GM12875 (cell line): ENCODE measurements at regions not wholly inside any gene's neighbourhood (a gene's known extent, or its start where the extent isn't known, plus 50 kb on each side); places are given as distances from the start of the nearest gene placed in this dataset.

Source experiments
- H3K4me3 ChIP-seq: one replicate; pipeline ENCODE4 v1.5.1; 2011; ENCODE audit warnings: low read depth, low read length, control low read depth
- CTCF ChIP-seq: IDR thresholded peaks from 2 replicates; pipeline ENCODE4 v1.5.1; 2011; ENCODE audit warnings: low read depth, mild to moderate bottlenecking, control low read depth, inconsistent platforms, low read length, moderate library complexity, borderline replicate concordance; ENCODE audit not compliant: insufficient read depth

DNA sequence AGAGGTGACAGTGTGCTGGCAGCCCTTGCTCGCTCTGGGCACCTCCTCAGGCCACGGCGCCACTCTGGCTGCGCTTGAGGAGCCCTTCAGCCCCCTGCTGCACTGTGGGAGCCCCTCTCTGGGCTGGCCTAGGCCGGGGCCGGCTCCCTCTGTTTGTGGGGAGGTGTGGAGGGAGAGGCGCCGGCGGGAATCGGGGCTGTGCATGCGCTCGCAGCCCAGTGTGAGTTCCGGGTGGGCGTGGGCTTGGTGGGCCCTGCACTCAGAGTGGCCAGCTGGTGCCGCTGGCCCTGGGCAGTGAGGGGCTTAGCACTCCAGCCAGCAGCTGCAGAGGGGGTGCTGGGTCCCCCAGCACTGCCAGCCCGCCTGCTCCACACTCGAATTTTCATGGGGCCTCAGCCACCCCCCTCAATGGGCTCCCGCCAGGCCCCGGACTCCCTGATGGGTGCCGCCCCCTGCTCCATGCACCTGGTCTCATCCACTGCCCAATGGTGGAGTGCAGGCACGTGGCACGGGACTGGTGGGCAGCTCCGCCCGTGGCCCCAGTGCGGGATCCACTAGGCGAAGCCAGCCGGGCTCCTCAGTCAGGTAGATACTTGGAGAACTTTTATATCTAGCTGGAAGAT is 96.7 kb upstream of the BET1 start:
- no peak for TF ChIP-seq CTCF
- H3K4me3 ChIP-seq: no peak overlapping the region

DNA sequence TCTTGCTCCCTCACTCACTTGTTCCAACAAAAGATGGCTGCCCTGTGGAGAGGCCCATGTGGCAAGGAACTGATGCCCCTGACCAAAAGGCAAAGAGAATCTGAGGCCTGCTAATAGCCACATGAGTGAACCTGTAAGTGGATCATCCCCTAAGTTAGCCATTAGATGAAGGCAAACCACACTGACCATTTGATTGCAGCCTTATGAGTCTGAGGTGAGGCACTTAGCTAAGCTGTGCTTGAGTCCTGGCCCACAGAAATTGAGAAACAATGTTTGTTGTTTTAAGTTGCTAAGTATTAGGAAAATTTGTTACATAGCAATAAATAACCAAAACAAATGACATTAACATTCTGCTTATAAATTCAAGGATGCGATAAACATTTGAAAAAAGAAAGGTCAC is 100.1 kb upstream of the BET1 start:
- H3K4me3 ChIP-seq: no peak overlapping the region
- TF ChIP-seq CTCF: no peak

DNA sequence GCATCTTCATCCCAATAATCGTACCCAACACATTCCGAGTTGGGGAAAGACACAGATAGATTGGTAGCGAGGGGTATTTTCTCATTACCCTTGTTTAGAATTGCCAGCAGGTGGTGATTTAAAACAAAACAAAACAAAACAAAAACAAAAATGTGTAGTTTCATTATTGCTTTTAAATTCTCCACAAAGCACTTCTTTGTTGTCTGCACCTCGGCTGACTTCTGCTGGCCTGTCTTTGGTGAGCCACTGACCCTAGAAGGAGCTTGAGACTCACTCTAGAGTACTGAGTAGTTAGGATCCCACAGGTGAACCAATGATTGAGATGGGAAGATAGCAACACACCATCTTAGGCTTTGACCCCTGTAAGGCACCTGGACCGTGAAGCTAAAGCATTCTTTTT is 105.4 kb upstream of the BET1 start:
- no peak overlapping the region for H3K4me3 ChIP-seq
- TF ChIP-seq CTCF: no peak

- no peak overlapping the region for H3K4me3 ChIP-seq
- TF ChIP-seq CTCF: no peak
These were observed 106.9 kb upstream of the BET1 start for GRCh38 chr7:94111009-94111408.

DNA sequence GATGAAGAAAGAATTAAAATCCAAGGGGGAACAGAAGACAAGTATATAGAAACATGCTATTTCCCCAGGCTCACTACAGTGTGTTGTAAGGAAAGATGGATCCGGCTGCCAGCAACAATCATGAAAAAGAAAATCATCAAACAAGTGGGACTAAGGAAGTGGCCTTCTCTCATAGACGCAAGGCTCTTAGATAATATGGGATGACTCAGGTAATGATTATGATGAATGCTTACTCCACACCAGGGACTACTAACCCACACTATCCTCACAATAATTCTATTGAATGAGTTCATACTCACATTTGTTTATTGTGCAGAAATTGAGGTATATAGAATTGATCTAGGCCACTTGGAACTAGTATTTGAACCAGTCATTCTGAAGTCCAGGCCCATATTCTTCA is 111.2 kb upstream of the BET1 start:
- no peak for TF ChIP-seq CTCF
- no peak overlapping the region for H3K4me3 ChIP-seq

- TF ChIP-seq CTCF: no peak
- no peak overlapping the region for H3K4me3 ChIP-seq
These were observed 119.0 kb upstream of the BET1 start for GRCh38 chr7:94123136-94123535.

- no peak overlapping the region for H3K4me3 ChIP-seq
- TF ChIP-seq CTCF: no peak
These were observed 122.9 kb upstream of the BET1 start for GRCh38 chr7:94127026-94127425.
